ENCODE measurements at regions not wholly inside any gene's neighbourhood (a gene's known extent, or its start where the extent isn't known, plus 50 kb on each side); places are given as distances from the start of the nearest gene placed in this dataset.
"Not testable (repeated sequence)": the region's sequence is repeated elsewhere in the genome, so short reads cannot be mapped to it uniquely, and the experiment has no call there.

- not testable (repeated sequence) for TF ChIP-seq POLR2AphosphoS5 (IDR thresholded peaks at IDR 0.05; ENCODE audit: low read depth, low read length); POLR2A (IDR thresholded peaks at IDR 0.05; ENCODE audit: low read depth, low read length); TAF1 (IDR thresholded peaks at IDR 0.05; ENCODE audit: borderline replicate concordance, low read depth, low read length)
Observed at GRCh38 chr16:87217802-87218201, 99.4 kb downstream of the C16orf95 start.

Data from GM12892 (cell line).